ENCODE measurements at regions not wholly inside any gene's neighbourhood (a gene's known extent, or its start where the extent isn't known, plus 50 kb on each side); places are given as distances from the start of the nearest gene placed in this dataset.

GRCh38 chr5:38726279-38726678 lies 119.5 kb upstream of the OSMR start:
- TF ChIP-seq POLR2AphosphoS5 (IDR thresholded peaks at IDR 0.05; ENCODE audit: low read depth, low read length) (no peak), TAF1 (IDR thresholded peaks at IDR 0.05; ENCODE audit: borderline replicate concordance, insufficient read depth, low read length) (no peak), REST (IDR thresholded peaks at IDR 0.05; ENCODE audit: insufficient read depth in 1 of 2, low read depth in 2 of 2, low read length in 2 of 2) (no peak), FOXP2 (optimal IDR thresholded peaks at IDR 0.05; ENCODE audit: borderline replicate concordance, extremely low read depth, extremely low read length, insufficient read depth) (no peak), SIN3A (IDR thresholded peaks at IDR 0.05; ENCODE audit: borderline replicate concordance, insufficient read depth, low read length) (no peak)

DNA sequence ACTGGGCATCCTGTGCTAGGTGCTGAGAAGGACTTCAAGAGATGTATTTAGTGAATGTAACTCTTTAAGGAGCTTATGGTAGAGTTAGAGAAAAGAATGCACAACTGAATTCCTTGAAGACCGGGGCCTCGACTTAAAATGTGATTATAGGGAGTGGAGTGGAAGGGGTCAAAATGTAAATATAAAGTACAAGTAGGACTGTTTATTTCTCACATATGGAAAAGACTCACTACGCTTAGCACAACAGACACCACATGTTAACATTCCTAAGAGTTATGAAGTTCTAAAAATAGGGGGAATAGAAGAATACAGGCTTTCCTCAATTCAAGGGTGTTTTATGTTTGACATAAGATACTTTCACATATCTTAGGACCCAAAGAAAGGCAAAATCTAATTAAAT lies 117.8 kb upstream of the OSMR start:
- no peak for TF ChIP-seq POLR2AphosphoS5 (IDR thresholded peaks at IDR 0.05; ENCODE audit: low read depth, low read length)
- TF ChIP-seq TAF1 (IDR thresholded peaks at IDR 0.05; ENCODE audit: borderline replicate concordance, insufficient read depth, low read length): no peak
- TF ChIP-seq REST (IDR thresholded peaks at IDR 0.05; ENCODE audit: insufficient read depth in 1 of 2, low read depth in 2 of 2, low read length in 2 of 2): no peak
- no peak for TF ChIP-seq FOXP2 (optimal IDR thresholded peaks at IDR 0.05; ENCODE audit: borderline replicate concordance, extremely low read depth, extremely low read length, insufficient read depth)
- TF ChIP-seq SIN3A (IDR thresholded peaks at IDR 0.05; ENCODE audit: borderline replicate concordance, insufficient read depth, low read length): no peak

GRCh38 chr5:38731461-38731860 lies 114.4 kb upstream of the OSMR start:
- TF ChIP-seq TAF1 (IDR thresholded peaks at IDR 0.05; ENCODE audit: borderline replicate concordance, insufficient read depth, low read length): no peak
- no peak for TF ChIP-seq SIN3A (IDR thresholded peaks at IDR 0.05; ENCODE audit: borderline replicate concordance, insufficient read depth, low read length)
- no peak for TF ChIP-seq FOXP2 (optimal IDR thresholded peaks at IDR 0.05; ENCODE audit: borderline replicate concordance, extremely low read depth, extremely low read length, insufficient read depth)
- no peak for TF ChIP-seq REST (IDR thresholded peaks at IDR 0.05; ENCODE audit: insufficient read depth in 1 of 2, low read depth in 2 of 2, low read length in 2 of 2)
- no peak for TF ChIP-seq POLR2AphosphoS5 (IDR thresholded peaks at IDR 0.05; ENCODE audit: low read depth, low read length)

- TF ChIP-seq SIN3A (IDR thresholded peaks at IDR 0.05; ENCODE audit: borderline replicate concordance, insufficient read depth, low read length) (no peak), REST (IDR thresholded peaks at IDR 0.05; ENCODE audit: insufficient read depth in 1 of 2, low read depth in 2 of 2, low read length in 2 of 2) (no peak), POLR2AphosphoS5 (IDR thresholded peaks at IDR 0.05; ENCODE audit: low read depth, low read length) (no peak), FOXP2 (optimal IDR thresholded peaks at IDR 0.05; ENCODE audit: borderline replicate concordance, extremely low read depth, extremely low read length, insufficient read depth) (no peak), TAF1 (IDR thresholded peaks at IDR 0.05; ENCODE audit: borderline replicate concordance, insufficient read depth, low read length) (no peak)
Observed at GRCh38 chr5:38734353-38734752, 111.5 kb upstream of the OSMR start.

DNA sequence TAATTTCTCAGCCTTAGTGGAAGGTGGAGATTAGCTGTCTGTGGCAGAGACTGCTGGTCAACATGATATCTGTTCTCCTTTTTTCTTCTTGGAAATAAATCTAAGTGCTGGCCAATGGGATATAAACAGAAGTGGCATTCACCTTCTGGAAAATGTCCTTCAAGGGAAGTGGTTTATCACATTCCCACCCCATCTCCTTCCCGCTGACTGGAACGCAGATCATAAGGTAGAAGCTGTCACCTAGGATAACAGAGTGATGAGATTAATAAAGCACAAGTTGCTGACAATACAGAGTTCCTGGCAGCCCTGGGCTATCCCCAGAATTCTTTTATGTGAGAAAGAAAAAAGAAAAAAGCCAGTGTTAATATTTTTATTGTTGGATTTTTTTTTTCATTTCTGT lies 109.7 kb upstream of the OSMR start:
- TF ChIP-seq FOXP2 (optimal IDR thresholded peaks at IDR 0.05; ENCODE audit: borderline replicate concordance, extremely low read depth, extremely low read length, insufficient read depth): no peak
- no peak for TF ChIP-seq POLR2AphosphoS5 (IDR thresholded peaks at IDR 0.05; ENCODE audit: low read depth, low read length)
- TF ChIP-seq REST (IDR thresholded peaks at IDR 0.05; ENCODE audit: insufficient read depth in 1 of 2, low read depth in 2 of 2, low read length in 2 of 2): no peak

All from PFSK-1 (cell line).